Activated naive CD4-positive, alpha-beta T cell treated with anti-CD3 and anti-CD28 coated beads, Interleukin-2, amount 50 U/mL, for 72 hours (primary cell): ENCODE measurements at regions not wholly inside any gene's neighbourhood (a gene's known extent, or its start where the extent isn't known, plus 50 kb on each side); places are given as distances from the start of the nearest gene placed in this dataset.

Experiments used
- ATAC-seq, 2 donors: fragments of 150-1000 bp; cut with Tn5 transposase; 2 replicates each; pipeline ENCODE4 v1.10.0; 2021; ENCODE audit warnings: mild to moderate bottlenecking in 2 of 2, moderate library complexity in 2 of 2
- DNase-seq, 2 donors: peaks; one replicate each; pipeline ENCODE4 v3.0.0; 2021 to 2022; ENCODE audit warnings: low spot score in 2 of 2
- H3K27ac Mint-ChIP-seq, 2 donors: one replicate each; pipeline ENCODE4 v1.8.0; 2022; ENCODE audit warnings: mild to moderate bottlenecking in 2 of 2, mixed read lengths in 2 of 2
- H3K36me3 Mint-ChIP-seq, 2 donors: one replicate each; pipeline ENCODE4 v1.8.0; 2022; ENCODE audit warnings: mixed read lengths in 2 of 2
- H3K9me3 Mint-ChIP-seq, 2 donors: one replicate each; pipeline ENCODE4 v1.8.0; 2022; ENCODE audit warnings: mixed read lengths in 2 of 2

GRCh38 chr16:86287664-86288201, 222.6 kb upstream of the FOXF1 start:
- Mint-ChIP-seq H3K9me3 (no peaks in the 10 kb centered on the region), H3K27ac (no peak overlapping the region), H3K36me3 (peaks cover 0 to 6% of the 10 kb centered on the region in 2 donors)
- DNase-seq (no peak), ATAC-seq (no peak)

- no peak for DNase-seq
- H3K9me3 Mint-ChIP-seq, result no peaks in the 10 kb centered on the region
- no peak for ATAC-seq
- H3K27ac Mint-ChIP-seq, result no peak overlapping the region
- H3K36me3 Mint-ChIP-seq, result peaks cover 0 to 6% of the 10 kb centered on the region in 2 donors
Observed at GRCh38 chr16:86288716-86289294, 221.5 kb upstream of the FOXF1 start.

- Mint-ChIP-seq H3K9me3 (no peaks in the 10 kb centered on the region), H3K27ac (no peak overlapping the region), H3K36me3 (peaks cover 0 to 6% of the 10 kb centered on the region in 2 donors)
- no peak for DNase-seq
- ATAC-seq, result no peak
Observed at GRCh38 chr16:86289304-86289703, 221.0 kb upstream of the FOXF1 start.

- ATAC-seq, result no peak
- H3K27ac Mint-ChIP-seq, result no peak overlapping the region
- DNase-seq, result no peak
- no peaks in the 10 kb centered on the region for H3K9me3 Mint-ChIP-seq
- peaks cover 0 to 6% of the 10 kb centered on the region in 2 donors for H3K36me3 Mint-ChIP-seq
Observed at GRCh38 chr16:86289907-86290306, 220.4 kb upstream of the FOXF1 start.

- peaks cover 0 to 6% of the 10 kb centered on the region in 2 donors for H3K36me3 Mint-ChIP-seq
- DNase-seq, result no peak
- no peaks in the 10 kb centered on the region for H3K9me3 Mint-ChIP-seq
- ATAC-seq, result no peak
- H3K27ac Mint-ChIP-seq, result no peak overlapping the region
Observed at GRCh38 chr16:86291491-86291890, 218.8 kb upstream of the FOXF1 start.

- H3K9me3 Mint-ChIP-seq, result no peaks in the 10 kb centered on the region
- H3K36me3 Mint-ChIP-seq, result peaks cover 0 to 6% of the 10 kb centered on the region in 2 donors
- no peak for ATAC-seq
- no peak for DNase-seq
- H3K27ac Mint-ChIP-seq, result no peak overlapping the region
Observed at GRCh38 chr16:86292171-86292775, 218.1 kb upstream of the FOXF1 start.

- Mint-ChIP-seq H3K36me3 (peaks cover 0 to under 1% of the 10 kb centered on the region in 2 donors), H3K27ac (no peak overlapping the region), H3K9me3 (no peaks in the 10 kb centered on the region)
- ATAC-seq, result no peak
- no peak for DNase-seq
Observed at GRCh38 chr16:86292942-86293341, 217.4 kb upstream of the FOXF1 start.

GRCh38 chr16:86293906-86294305, 216.4 kb upstream of the FOXF1 start:
- ATAC-seq, result no peak
- no peak for DNase-seq
- H3K27ac Mint-ChIP-seq, result no peak overlapping the region
- no peaks in the 10 kb centered on the region for H3K36me3 Mint-ChIP-seq
- H3K9me3 Mint-ChIP-seq, result no peaks in the 10 kb centered on the region

- ATAC-seq, result no peak
- Mint-ChIP-seq H3K36me3 (no peaks in the 10 kb centered on the region), H3K9me3 (no peaks in the 10 kb centered on the region), H3K27ac (no peak overlapping the region)
- no peak for DNase-seq
Observed at GRCh38 chr16:86294535-86295196, 215.7 kb upstream of the FOXF1 start.

GRCh38 chr16:86296256-86296655, 214.1 kb upstream of the FOXF1 start:
- ATAC-seq, result no peak
- Mint-ChIP-seq H3K36me3 (peaks cover 0 to 4% of the 10 kb centered on the region in 2 donors), H3K27ac (peak overlapping the region in 1 of 2 donors; percentile 25), H3K9me3 (no peaks in the 10 kb centered on the region)
- no peak for DNase-seq

- peaks cover 0 to 4% of the 10 kb centered on the region in 2 donors for H3K36me3 Mint-ChIP-seq
- no peaks in the 10 kb centered on the region for H3K9me3 Mint-ChIP-seq
- DNase-seq (no peak), ATAC-seq (no peak)
- no peak overlapping the region for H3K27ac Mint-ChIP-seq
Observed at GRCh38 chr16:86297391-86297790, 212.9 kb upstream of the FOXF1 start.

- Mint-ChIP-seq H3K9me3 (no peaks in the 10 kb centered on the region), H3K27ac (no peak overlapping the region), H3K36me3 (peaks cover 0 to 4% of the 10 kb centered on the region in 2 donors)
- ATAC-seq (no peak), DNase-seq (no peak)
Observed at GRCh38 chr16:86297866-86298757, 212.2 kb upstream of the FOXF1 start.

- ATAC-seq, result no peak
- DNase-seq, result no peak
- H3K27ac Mint-ChIP-seq, result no peak overlapping the region
- peaks cover 0 to 4% of the 10 kb centered on the region in 2 donors for H3K36me3 Mint-ChIP-seq
- no peaks in the 10 kb centered on the region for H3K9me3 Mint-ChIP-seq
Observed at GRCh38 chr16:86298758-86299134, 211.6 kb upstream of the FOXF1 start.

- Mint-ChIP-seq H3K27ac (no peak overlapping the region), H3K9me3 (no peaks in the 10 kb centered on the region), H3K36me3 (peaks cover 0 to 4% of the 10 kb centered on the region in 2 donors)
- ATAC-seq (no peak), DNase-seq (no peak)
Observed at GRCh38 chr16:86299882-86300610, 210.3 kb upstream of the FOXF1 start.

- no peak overlapping the region for H3K27ac Mint-ChIP-seq
- no peaks in the 10 kb centered on the region for H3K9me3 Mint-ChIP-seq
- H3K36me3 Mint-ChIP-seq, result peaks cover 0 to 4% of the 10 kb centered on the region in 2 donors
- DNase-seq (no peak), ATAC-seq (no peak)
Observed at GRCh38 chr16:86300746-86301481, 209.4 kb upstream of the FOXF1 start.
